ENCODE measurements at regions not wholly inside any gene's neighbourhood (a gene's known extent, or its start where the extent isn't known, plus 50 kb on each side); places are given as distances from the start of the nearest gene placed in this dataset.
"Not testable (repeated sequence)": the region's sequence is repeated elsewhere in the genome, so short reads cannot be mapped to it uniquely, and the experiment has no call there.

- H3K36me3 ChIP-seq (ENCODE audit: control insufficient read depth in 1 of 2, insufficient read depth in 2 of 2, low read length in 2 of 2); H3K4me3 ChIP-seq (ENCODE audit: low read depth in 1 of 2, low read length in 2 of 2); H3K4me1 ChIP-seq (ENCODE audit: control insufficient read depth in 1 of 2, insufficient read depth in 2 of 2, low read length in 2 of 2); H3K27ac ChIP-seq (ENCODE audit: low read length); H3K27me3 ChIP-seq (ENCODE audit: low read depth, low read length); H3K9me3 ChIP-seq (ENCODE audit: control insufficient read depth in 1 of 2, low read length in 2 of 2): not testable (repeated sequence)
Measured at GRCh38 chr14:106355881-106356642, 829.7 kb downstream of the TMEM121 start.

GRCh38 chr14:106356643-106356930 is 830.2 kb downstream of the TMEM121 start:
- H3K4me1 ChIP-seq (ENCODE audit: control insufficient read depth in 1 of 2, insufficient read depth in 2 of 2, low read length in 2 of 2); H3K27me3 ChIP-seq (ENCODE audit: low read depth, low read length); H3K9me3 ChIP-seq (ENCODE audit: control insufficient read depth in 1 of 2, low read length in 2 of 2); H3K36me3 ChIP-seq (ENCODE audit: control insufficient read depth in 1 of 2, insufficient read depth in 2 of 2, low read length in 2 of 2); H3K27ac ChIP-seq (ENCODE audit: low read length); H3K4me3 ChIP-seq (ENCODE audit: low read depth in 1 of 2, low read length in 2 of 2): not testable (repeated sequence)

GRCh38 chr14:106359157-106359887 is 832.9 kb downstream of the TMEM121 start:
- not testable (repeated sequence) for H3K4me1 ChIP-seq (ENCODE audit: control insufficient read depth in 1 of 2, insufficient read depth in 2 of 2, low read length in 2 of 2); H3K27ac ChIP-seq (ENCODE audit: low read length); H3K27me3 ChIP-seq (ENCODE audit: low read depth, low read length)

GRCh38 chr14:106365371-106365770 is 839.0 kb downstream of the TMEM121 start:
- H3K4me1 ChIP-seq (ENCODE audit: control insufficient read depth in 1 of 2, insufficient read depth in 2 of 2, low read length in 2 of 2); H3K27me3 ChIP-seq (ENCODE audit: low read depth, low read length); H3K4me3 ChIP-seq (ENCODE audit: low read depth in 1 of 2, low read length in 2 of 2); H3K9me3 ChIP-seq (ENCODE audit: control insufficient read depth in 1 of 2, low read length in 2 of 2); H3K27ac ChIP-seq (ENCODE audit: low read length); H3K36me3 ChIP-seq (ENCODE audit: control insufficient read depth in 1 of 2, insufficient read depth in 2 of 2, low read length in 2 of 2): not testable (repeated sequence)

More at GRCh38 chr14:106359157-106359887, 832.9 kb downstream of the TMEM121 start:
- H3K36me3 ChIP-seq (ENCODE audit: control insufficient read depth in 1 of 2, insufficient read depth in 2 of 2, low read length in 2 of 2); H3K9me3 ChIP-seq (ENCODE audit: control insufficient read depth in 1 of 2, low read length in 2 of 2); H3K4me3 ChIP-seq (ENCODE audit: low read depth in 1 of 2, low read length in 2 of 2): not testable (repeated sequence)

GRCh38 chr14:106365894-106366293 is 839.5 kb downstream of the TMEM121 start:
- H3K4me1 ChIP-seq (ENCODE audit: control insufficient read depth in 1 of 2, insufficient read depth in 2 of 2, low read length in 2 of 2); H3K4me3 ChIP-seq (ENCODE audit: low read depth in 1 of 2, low read length in 2 of 2): not testable (repeated sequence)

GRCh38 chr14:106366971-106367370 is 840.6 kb downstream of the TMEM121 start:
- not testable (repeated sequence) for H3K4me1 ChIP-seq (ENCODE audit: control insufficient read depth in 1 of 2, insufficient read depth in 2 of 2, low read length in 2 of 2); H3K36me3 ChIP-seq (ENCODE audit: control insufficient read depth in 1 of 2, insufficient read depth in 2 of 2, low read length in 2 of 2); H3K4me3 ChIP-seq (ENCODE audit: low read depth in 1 of 2, low read length in 2 of 2); H3K27ac ChIP-seq (ENCODE audit: low read length); H3K27me3 ChIP-seq (ENCODE audit: low read depth, low read length); H3K9me3 ChIP-seq (ENCODE audit: control insufficient read depth in 1 of 2, low read length in 2 of 2)

More at GRCh38 chr14:106365894-106366293, 839.5 kb downstream of the TMEM121 start:
- H3K27ac ChIP-seq (ENCODE audit: low read length); H3K9me3 ChIP-seq (ENCODE audit: control insufficient read depth in 1 of 2, low read length in 2 of 2); H3K36me3 ChIP-seq (ENCODE audit: control insufficient read depth in 1 of 2, insufficient read depth in 2 of 2, low read length in 2 of 2); H3K27me3 ChIP-seq (ENCODE audit: low read depth, low read length): not testable (repeated sequence)

- not testable (repeated sequence) for H3K4me1 ChIP-seq (ENCODE audit: control insufficient read depth in 1 of 2, insufficient read depth in 2 of 2, low read length in 2 of 2); H3K4me3 ChIP-seq (ENCODE audit: low read depth in 1 of 2, low read length in 2 of 2); H3K36me3 ChIP-seq (ENCODE audit: control insufficient read depth in 1 of 2, insufficient read depth in 2 of 2, low read length in 2 of 2); H3K27me3 ChIP-seq (ENCODE audit: low read depth, low read length); H3K27ac ChIP-seq (ENCODE audit: low read length); H3K9me3 ChIP-seq (ENCODE audit: control insufficient read depth in 1 of 2, low read length in 2 of 2)
Measured at GRCh38 chr14:106369456-106369855, 843.1 kb downstream of the TMEM121 start.

- Histone ChIP-seq H3K9me3 (ENCODE audit: control insufficient read depth in 1 of 2, low read length in 2 of 2) (no peaks in the 10 kb centered on the region), H3K4me1 (ENCODE audit: control insufficient read depth in 1 of 2, insufficient read depth in 2 of 2, low read length in 2 of 2) (no peaks in the 10 kb centered on the region), H3K4me3 (ENCODE audit: low read depth in 1 of 2, low read length in 2 of 2) (no peak overlapping the region), H3K27me3 (ENCODE audit: low read depth, low read length) (no peaks in the 10 kb centered on the region), H3K27ac (ENCODE audit: low read length) (no peak overlapping the region), H3K36me3 (ENCODE audit: control insufficient read depth in 1 of 2, insufficient read depth in 2 of 2, low read length in 2 of 2) (no peaks in the 10 kb centered on the region)
Measured at GRCh38 chr14:106372870-106373652, 846.7 kb downstream of the TMEM121 start.

GRCh38 chr14:106373653-106374110 is 847.3 kb downstream of the TMEM121 start:
- not testable (repeated sequence) for H3K36me3 ChIP-seq (ENCODE audit: control insufficient read depth in 1 of 2, insufficient read depth in 2 of 2, low read length in 2 of 2); H3K4me1 ChIP-seq (ENCODE audit: control insufficient read depth in 1 of 2, insufficient read depth in 2 of 2, low read length in 2 of 2); H3K27ac ChIP-seq (ENCODE audit: low read length); H3K27me3 ChIP-seq (ENCODE audit: low read depth, low read length); H3K9me3 ChIP-seq (ENCODE audit: control insufficient read depth in 1 of 2, low read length in 2 of 2); H3K4me3 ChIP-seq (ENCODE audit: low read depth in 1 of 2, low read length in 2 of 2)

GRCh38 chr14:106377432-106377831 is 851.0 kb downstream of the TMEM121 start:
- no peaks in the 10 kb centered on the region for H3K27me3 ChIP-seq (ENCODE audit: low read depth, low read length)
- H3K4me1 ChIP-seq (ENCODE audit: control insufficient read depth in 1 of 2, insufficient read depth in 2 of 2, low read length in 2 of 2), result no peaks in the 10 kb centered on the region

GRCh38 chr14:106378191-106378590 is 851.8 kb downstream of the TMEM121 start:
- H3K9me3 ChIP-seq (ENCODE audit: control insufficient read depth in 1 of 2, low read length in 2 of 2), result no peaks in the 10 kb centered on the region
- H3K4me1 ChIP-seq (ENCODE audit: control insufficient read depth in 1 of 2, insufficient read depth in 2 of 2, low read length in 2 of 2), result no peaks in the 10 kb centered on the region
- no peaks in the 10 kb centered on the region for H3K27me3 ChIP-seq (ENCODE audit: low read depth, low read length)

More at GRCh38 chr14:106377432-106377831, 851.0 kb downstream of the TMEM121 start:
- Histone ChIP-seq H3K4me3 (ENCODE audit: low read depth in 1 of 2, low read length in 2 of 2) (no peak overlapping the region), H3K36me3 (ENCODE audit: control insufficient read depth in 1 of 2, insufficient read depth in 2 of 2, low read length in 2 of 2) (no peaks in the 10 kb centered on the region), H3K27ac (ENCODE audit: low read length) (no peak overlapping the region), H3K9me3 (ENCODE audit: control insufficient read depth in 1 of 2, low read length in 2 of 2) (no peaks in the 10 kb centered on the region)

More at GRCh38 chr14:106378191-106378590, 851.8 kb downstream of the TMEM121 start:
- no peak overlapping the region for H3K27ac ChIP-seq (ENCODE audit: low read length)
- H3K36me3 ChIP-seq (ENCODE audit: control insufficient read depth in 1 of 2, insufficient read depth in 2 of 2, low read length in 2 of 2), result no peaks in the 10 kb centered on the region
- H3K4me3 ChIP-seq (ENCODE audit: low read depth in 1 of 2, low read length in 2 of 2), result no peak overlapping the region

Measured in muscle layer of duodenum (tissue), 2 donors.